GM18858 (cell line): ENCODE measurements at regions not wholly inside any gene's neighbourhood (a gene's known extent, or its start where the extent isn't known, plus 50 kb on each side); places are given as distances from the start of the nearest gene placed in this dataset.
"Not testable (repeated sequence)": the region's sequence is repeated elsewhere in the genome, so short reads cannot be mapped to it uniquely, and the experiment has no call there.

Source experiments
- ATAC-seq: cut with Tn5 transposase; IDR thresholded peaks from one replicate; pipeline ENCODE4 v1.9.1; 2021; ENCODE audit not compliant: unreplicated experiment

DNA sequence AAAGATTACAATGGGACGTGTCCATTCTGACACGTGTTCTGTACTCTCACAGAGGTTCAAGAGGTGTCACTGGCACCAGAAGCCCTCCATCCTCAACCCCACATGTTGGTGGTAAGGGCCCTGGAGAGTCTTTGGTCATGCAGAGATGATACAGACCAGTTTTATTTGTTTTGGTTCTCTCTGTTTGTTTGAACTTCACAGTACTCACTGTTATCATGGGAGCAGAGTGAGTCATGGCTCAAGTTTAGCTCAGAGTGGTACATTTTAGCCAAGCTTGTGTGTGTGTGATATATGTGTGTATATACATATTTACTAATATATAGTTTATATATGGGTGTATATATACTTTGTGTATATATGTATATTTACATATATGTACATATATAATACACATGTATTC lies 935.6 kb downstream of the GRID1 start:
- no peak for ATAC-seq

DNA sequence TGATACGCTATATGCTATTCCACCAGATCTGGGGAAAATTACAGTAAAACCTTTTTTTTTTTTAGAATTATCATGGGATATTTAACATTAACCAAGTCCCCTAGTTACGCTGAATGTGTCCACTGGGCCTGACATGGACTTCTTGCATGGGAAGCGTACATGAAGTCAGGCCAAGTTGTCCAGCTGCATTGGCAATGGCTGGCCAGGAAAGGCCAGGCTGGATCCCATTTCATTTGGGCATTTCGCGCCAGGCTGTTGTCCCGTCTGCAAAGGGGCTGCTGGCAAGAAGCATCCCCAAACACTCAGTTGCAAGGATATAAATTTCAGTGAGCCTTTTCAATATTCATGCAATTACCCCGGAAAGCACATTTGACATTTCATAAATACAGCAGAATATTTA lies 933.3 kb downstream of the GRID1 start:
- ATAC-seq, result no peak

DNA sequence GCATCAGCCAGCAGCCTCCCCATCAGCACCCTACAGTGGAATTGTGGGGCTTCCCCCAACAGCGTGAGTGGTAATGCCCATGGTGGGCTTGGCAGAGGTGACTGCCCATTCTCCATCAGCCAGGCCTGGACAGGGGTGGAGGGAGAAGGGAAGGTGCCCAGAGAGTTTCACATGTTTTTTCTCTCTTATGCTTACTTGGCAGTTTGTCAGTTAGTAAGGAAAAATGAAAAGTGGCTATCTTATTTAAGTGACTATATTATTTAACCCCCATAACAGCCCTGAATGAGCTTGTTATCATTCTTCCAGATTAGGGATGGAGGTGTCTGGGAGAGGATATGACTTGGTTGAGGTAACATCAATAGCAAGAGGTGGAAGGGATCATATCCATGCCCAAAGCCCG lies 921.7 kb downstream of the GRID1 start:
- no peak for ATAC-seq

DNA sequence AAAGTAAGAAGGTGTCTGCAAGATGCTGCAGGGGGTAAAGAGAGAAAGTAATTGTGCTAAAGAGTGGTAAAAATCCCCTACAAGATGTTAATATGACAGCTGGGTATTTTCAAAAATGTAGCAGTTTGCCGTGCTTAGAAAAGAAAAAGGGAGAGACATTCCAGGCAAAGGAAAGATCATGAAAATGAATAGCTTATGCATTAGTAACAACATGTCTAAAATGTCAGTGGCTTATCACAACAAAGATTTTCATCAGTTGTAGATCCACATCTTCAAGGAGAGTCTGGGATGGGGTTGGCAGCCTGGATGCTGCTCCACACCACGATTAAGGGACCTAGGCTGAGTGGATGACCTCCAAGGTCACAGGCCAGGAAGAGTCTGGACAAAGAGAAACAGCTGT lies 920.9 kb downstream of the GRID1 start:
- ATAC-seq, result no peak

DNA sequence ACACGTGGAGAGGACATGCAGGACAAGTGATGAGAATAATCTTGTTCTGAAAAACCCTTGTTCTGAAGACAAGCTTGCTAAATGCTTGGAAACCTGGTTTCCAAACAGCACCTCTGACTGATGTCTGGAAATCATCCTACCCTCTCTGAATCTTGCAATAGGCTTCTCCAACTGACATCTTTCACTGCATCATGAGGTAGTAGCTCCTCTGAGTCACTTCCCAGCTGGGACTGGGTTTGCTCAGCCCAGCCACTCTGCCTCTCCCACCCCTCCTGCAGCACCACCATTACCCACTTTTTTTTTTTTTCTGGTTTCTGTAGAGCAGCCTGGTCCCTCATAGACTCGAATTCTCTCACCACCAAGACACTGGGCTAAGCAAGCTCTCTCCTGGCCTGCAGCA lies 919.8 kb downstream of the GRID1 start:
- ATAC-seq, result no peak

DNA sequence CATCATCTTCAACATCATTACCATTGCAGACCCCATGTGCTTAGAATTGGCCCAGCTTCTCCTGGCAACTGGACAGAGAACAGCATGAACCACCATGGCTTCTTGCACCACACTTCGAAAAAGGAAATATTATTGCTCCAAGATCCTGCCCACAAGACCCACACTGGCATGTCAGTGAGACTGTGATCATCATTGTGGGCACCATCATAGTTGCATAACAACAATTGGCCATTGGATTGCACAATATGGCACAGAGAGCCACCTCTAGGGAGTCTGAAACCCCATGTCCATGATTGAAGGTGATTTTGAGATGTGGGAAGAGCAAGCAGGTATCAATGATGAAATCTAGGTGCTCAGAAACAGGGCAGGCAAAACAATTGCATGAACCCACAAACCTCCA lies 918.9 kb downstream of the GRID1 start:
- ATAC-seq, result no peak

DNA sequence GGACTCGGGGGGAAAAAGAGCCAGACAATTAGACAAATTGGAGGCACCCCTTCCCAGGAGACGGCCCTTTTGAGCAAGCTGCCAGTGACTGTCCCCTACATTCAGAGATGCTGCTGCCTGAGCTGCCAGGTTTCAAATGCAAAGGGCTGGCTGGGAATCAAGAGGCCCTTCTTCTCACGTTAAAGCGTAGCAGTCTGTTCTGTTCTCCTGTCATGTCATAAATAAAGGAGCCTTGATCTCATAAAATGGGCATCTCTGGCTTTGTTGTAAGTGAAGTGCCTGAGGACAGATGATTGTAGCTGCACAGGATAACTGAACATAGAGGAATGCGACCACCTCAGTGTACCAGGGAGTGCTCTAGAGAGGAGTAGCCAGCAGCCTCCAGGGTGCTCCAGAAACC lies 917.9 kb downstream of the GRID1 start:
- no peak for ATAC-seq

DNA sequence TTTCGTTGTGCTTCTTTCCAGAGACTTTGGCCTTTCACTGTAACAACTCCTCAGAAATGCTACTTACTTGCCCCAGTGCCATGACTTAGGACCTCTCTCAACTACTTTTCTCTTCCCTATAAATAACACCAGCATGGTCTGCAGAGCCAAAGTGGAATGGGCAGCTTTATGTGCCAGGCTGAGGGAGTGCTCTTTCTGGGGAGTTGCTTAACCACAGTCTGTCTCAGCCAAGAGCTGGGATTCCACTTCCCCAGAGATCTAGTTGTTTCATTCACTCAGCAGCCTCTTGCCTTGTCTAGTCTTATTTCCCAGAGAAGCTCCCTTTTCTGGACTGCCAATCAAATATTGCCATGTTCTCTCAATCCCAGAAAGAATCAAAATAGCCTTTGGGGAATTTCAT lies 912.2 kb downstream of the GRID1 start:
- no peak for ATAC-seq

DNA sequence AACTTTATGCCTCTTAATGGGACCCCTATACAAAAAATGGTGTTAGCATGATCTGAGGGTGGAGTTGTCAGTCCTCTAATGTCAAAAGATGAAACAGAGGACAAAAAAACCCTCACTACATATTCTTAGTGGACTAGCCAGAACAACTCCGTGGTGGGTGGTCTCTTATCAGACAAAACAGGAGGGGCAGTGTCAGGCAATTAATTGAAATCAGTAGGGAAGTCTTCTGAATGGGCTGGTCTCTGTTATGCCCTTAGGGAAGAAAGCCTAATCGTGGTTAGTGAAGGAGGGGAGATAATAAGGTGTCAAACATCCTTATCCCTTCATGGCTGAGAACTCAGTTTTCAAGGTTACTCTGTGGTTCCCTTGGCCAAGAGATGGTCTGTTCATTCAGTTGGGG lies 909.4 kb downstream of the GRID1 start:
- ATAC-seq, result no peak

DNA sequence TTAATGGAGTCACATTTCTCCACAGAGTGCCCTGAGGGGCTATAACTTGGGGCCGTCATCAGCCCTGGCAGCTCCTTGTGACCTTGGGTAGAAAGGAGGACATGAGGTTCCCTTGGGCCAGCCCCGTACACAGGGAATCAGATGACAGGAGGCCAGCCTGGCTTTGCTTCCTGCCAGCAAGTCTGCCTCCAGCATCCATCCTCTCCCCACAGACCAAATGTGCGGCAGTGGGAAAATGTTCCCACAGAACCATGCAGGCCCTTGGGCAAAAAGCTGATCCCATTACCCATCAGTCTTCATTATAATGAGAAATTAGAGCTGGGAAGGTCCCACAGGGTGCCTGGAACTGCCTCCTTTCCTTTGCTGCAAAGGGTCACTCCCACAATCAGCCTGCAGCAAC lies 908.3 kb downstream of the GRID1 start:
- ATAC-seq, result no peak

DNA sequence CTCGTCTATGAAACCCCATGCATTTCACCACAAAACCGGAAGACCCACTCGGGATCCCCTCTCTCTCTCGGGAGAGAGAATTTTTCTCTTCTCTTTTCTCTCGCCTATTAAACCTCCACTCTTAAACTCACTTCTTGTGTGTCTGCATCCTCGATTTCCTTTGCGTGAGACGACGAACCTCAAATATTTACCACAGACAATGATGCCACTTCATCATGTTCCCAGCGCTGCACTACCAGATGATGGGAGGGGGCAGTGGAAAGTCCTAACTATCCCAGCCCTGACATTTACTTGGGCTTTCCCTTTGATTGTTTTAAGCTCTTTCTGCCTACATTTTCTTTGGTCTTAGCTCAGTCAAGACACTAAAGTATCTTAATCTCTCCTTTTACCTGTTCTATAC lies 906.7 kb downstream of the GRID1 start:
- ATAC-seq, result no peak

DNA sequence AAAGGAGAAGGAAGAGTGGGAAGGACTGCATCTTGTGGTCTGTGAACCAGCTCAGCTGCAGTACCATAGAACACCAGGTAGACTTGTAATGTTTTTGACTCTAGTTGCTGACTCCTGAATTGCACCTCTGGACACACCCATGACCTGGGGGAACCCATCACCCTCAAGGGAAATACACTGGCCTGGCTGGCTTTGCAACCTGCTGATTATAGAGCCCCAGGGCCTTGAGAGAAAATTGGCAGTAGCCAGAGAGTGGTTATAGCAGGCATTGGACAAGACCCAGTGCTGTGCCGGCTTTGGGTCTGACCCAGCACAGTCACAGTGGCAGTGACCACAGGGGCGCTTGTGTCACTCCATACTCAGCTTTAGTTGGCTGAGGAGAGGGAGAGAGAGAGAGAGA lies 902.3 kb downstream of the GRID1 start:
- ATAC-seq, result no peak

DNA sequence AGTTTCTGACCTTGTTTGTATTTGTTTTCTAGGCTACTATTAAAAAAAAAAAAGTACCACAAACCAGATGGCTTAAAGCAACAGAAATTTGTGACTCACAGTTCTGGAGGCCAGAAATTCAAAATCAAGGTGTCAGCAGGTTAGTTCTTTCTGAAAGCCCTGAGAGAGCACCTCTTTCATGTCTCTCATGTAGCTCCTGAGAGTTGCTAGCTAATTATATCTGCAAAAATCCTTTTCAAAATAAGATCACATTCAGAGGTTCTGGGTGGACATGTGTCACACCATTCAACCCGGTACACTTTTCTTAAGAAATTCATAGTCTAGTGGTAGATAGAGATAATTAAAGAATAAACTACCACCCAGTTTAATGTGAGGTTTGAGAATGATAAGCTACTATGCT lies 888.6 kb downstream of the GRID1 start:
- no peak for ATAC-seq

DNA sequence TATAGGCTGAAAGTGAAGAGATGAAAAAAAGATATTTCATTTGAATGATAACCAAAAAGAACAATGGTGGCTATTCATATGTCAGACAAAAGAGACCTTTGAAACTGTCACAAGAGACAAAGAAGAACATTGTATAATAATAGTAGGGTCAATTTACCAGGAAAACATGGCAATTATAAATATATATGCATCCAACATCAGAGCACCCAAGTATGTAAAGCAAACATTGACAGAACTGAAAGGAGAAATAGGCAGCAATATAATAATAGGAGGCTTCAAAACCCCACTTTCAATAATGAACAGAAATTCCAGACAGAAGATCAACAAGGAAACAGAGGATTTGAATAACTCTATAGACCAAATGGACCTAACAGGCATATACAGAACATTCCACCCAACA lies 876.2 kb downstream of the GRID1 start:
- no peak for ATAC-seq

DNA sequence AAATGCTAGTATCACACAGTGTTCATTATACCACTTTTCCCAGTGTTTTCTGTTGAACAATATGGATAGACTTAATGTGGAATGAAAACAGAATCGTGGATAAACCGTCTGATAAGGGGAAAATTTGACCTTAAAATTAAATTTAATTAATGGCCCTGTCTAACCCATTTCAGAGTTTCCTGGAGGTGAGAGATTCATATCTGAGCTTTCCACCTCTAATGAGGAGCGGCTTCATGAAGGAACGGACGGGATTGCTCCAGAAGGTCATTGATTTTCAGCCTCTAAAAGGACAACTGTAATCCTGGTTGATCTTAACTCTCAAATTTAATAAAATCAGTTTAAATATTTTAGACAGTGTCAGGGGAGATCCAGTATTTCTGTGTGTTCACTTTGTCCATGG lies 874.9 kb downstream of the GRID1 start:
- ATAC-seq, result no peak

DNA sequence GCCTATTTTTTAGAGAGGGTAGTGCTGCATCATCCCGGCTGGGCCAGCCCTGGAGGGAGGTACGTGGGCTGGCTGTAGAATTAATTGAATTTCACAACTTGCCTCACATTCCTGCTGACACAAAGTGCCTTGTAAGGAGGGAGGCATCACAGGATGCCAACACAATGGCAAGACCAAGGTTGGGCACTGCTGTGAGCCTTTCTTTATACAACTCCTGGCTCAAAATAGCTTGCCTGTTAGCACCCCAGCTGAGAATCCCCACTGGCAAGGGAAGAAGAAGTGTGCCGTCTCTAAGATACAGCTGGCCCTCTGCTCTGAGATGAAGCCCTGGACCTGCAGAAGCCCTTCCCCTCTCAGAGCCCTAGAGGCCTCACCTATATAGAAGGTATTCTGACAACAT lies 873.9 kb downstream of the GRID1 start:
- ATAC-seq, result no peak

DNA sequence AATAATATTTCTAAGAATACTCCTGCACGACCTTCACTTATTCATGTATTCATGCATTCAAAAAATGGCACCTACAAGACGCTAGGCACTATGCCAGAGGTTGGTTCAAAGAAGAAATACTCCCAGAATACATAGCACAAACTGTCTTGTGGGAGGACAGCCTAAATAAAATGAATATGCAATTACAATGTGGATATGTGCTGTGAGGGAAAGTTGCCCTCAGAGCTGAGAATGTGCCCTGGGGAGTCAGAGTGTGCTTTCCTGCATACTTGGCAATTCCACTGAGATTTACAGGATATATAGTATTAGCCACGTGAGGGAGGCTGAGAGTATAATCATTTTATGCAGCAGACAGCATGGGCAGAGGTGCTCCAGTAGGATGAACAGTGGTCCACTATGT lies 872.9 kb downstream of the GRID1 start:
- ATAC-seq, result no peak

DNA sequence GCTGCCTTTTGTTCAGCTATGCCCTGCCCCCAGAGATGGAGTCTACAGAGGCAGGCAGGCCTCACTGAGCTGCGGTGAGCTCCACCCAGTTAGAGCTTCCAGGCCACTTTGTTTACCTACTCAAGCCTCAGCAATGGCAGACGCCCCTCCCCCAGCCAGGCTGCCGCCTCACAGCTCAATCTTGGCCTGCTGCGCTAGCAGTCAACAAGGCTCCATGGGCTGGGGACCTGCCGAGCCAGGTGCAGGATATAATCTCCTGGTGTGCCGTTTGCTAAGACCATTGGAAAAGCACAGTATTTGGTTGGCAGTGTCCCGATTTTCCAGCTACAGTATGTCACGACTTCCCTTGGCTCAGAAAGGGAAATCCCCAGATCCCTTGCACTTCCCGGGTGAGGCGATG lies 862.0 kb downstream of the GRID1 start:
- ATAC-seq, result not testable (repeated sequence)

DNA sequence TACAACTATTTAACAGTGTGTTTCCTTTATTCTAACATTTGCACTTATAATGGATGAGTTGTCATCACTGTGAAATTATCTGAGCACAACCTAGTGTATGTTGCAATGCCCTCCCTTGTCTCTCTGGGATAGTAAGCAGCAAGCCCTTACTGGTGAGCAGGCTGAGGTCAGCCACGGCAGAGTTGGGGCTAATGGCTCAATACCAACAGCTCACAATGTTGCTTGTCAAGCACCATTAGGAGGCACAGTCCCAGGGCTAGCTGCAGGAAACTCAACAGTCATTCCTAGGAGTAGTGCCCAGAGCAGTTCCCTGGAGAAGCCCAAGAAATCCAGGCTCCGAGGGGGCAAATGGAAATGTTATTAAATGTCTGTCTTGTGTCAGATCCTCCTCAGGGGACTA lies 858.4 kb downstream of the GRID1 start:
- no peak for ATAC-seq

DNA sequence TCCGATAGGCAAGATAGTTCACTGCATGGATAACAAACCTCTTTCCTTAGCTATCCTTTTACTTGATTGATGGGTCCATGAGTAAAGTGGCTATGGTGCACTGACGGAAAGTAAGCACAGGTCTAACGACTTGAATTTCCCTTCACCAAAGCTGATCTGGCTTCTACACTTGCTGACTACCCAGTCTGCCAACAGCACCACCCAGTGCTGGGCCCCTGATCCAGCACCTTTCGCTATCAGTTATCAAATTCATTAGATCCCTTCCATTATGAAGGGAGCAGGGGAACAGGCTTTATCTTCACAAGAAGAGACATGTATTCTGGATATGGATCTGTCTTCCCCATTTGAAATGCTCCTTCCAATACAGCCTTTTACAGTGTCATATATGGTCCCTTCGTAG lies 855.9 kb downstream of the GRID1 start:
- no peak for ATAC-seq

DNA sequence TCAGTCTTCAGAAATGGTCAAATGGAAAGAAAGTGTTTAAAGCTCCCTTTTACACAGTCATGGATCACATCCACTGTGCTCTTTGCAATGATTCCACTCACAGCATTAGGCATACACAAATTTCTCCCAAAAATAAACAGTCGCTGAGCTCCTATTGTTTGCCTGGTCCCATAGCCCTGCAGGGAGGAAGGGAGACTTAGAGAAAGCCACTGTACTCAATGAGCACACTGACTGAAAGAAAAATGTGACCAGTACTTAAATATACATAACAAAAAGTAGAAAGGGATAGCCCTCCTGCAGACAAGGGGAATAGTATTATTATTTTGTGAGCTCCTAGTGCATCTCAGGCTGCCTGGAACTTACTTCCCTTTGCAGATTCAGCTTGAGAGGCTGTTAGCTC lies 853.2 kb downstream of the GRID1 start:
- ATAC-seq, result no peak

DNA sequence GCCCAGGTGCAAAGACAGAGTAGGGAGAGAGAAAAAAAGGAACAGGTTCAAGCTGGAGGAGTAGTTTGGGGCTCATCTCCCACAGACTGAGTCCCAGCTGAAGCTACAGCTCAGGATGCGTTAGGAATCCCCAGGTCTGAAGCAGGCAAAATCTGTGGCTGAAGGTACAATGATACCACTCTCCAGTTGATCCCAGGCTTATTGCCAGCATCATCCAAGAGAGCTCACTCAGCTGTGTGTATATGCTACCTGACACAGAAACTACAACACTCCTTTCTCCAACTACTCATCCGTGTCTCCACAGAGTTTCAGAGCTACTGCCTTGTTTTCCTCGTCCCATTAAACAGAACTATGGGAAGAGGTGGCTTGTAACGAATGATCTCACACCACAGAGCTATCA lies 851.3 kb downstream of the GRID1 start:
- no peak for ATAC-seq

DNA sequence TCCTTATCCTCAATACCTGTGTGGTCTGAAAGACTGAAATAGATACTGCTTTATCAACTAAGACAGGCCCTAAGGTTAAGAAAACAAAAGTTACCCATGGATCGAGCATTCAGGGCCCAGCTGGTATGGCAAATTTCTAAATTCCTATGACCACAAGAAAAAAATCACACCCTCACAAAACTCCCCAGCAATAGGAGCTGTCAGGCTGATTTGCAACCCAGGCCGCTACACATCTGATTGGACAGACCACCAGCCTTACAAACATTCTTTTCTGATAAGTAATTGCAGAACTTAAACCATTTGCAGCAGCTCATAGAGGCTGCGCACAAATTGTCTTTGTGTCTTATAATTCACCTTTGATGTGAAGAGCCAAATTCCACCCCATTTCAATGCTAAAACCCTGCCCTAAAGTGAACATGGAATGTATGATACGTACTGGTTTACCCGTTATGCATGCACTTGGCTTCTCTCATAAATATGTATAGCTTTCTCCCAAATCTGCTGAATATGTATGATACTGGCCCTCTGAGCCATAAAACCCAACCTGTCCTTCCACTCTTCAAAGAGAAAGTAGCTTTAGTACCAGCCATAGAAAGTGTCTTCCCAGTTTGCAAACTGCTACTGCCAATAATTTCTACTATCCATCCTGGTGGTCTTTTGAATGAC lies 842.5 kb downstream of the GRID1 start:
- no peak for ATAC-seq
